ENCODE measurements at regions not wholly inside any gene's neighbourhood (a gene's known extent, or its start where the extent isn't known, plus 50 kb on each side); places are given as distances from the start of the nearest gene placed in this dataset.

DNA sequence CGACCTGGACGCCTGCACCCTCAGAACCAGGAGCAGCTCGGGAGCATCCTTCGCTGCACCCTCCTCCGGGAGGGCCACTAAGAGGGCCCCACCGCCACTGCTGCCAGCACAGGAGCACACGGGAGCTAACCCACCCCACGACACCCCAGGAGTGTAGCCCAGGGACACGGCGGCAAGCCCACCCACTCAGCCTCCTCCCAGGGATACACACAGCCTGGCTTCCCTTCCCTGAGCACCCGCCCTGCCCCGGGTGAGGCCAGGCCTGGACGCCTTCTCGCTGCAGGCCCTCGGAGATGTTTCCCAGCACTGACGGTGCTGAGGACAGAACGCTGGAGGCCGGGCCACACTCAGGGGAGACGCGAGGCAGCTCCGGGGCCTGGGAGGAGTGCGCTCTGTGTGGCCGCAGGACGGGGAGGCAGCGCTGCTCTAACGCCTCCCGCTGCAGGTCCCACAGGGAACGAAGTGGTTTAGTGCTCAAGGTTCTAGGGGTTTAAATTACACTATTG lies 190.4 kb downstream of the BRD1 start:
- Histone ChIP-seq H4K20me1 (ENCODE audit: control insufficient read depth, insufficient read depth, low read depth, low read length) (no peaks in the 10 kb centered on the region; the same call in none of the 2 replicates), H3K4me2 (ENCODE audit: low read length) (no peak overlapping the region), H3K36me3 (ENCODE audit: control insufficient read depth, low read length) (peaks cover 39% of the 10 kb centered on the region), H3K4me1 (ENCODE audit: control insufficient read depth, low read length) (no peaks in the 10 kb centered on the region), H3K27ac (ENCODE audit: low read depth, low read length) (no peak overlapping the region), H3K79me2 (ENCODE audit: control insufficient read depth, low read length) (peaks cover 98% of the 10 kb centered on the region), H3K9me2 (replicated peaks; ENCODE audit: control insufficient read depth, low read length) (no peaks in the 10 kb centered on the region), H3K4me3 (ENCODE audit: low read length) (no peak overlapping the region), H3K9me3 (ENCODE audit: control insufficient read depth, insufficient read depth, low read length) (no peaks in the 10 kb centered on the region), H3F3A (ENCODE audit: control insufficient read depth, insufficient read depth) (no peaks in the 10 kb centered on the region), H3K27me3 (ENCODE audit: control insufficient read depth, low read length) (no peaks in the 10 kb centered on the region)
- TF ChIP-seq EZH2phosphoT487 (IDR thresholded peaks at IDR 0.05; ENCODE audit: borderline replicate concordance, low read length): no peak
- TF ChIP-seq, protein P1, sequence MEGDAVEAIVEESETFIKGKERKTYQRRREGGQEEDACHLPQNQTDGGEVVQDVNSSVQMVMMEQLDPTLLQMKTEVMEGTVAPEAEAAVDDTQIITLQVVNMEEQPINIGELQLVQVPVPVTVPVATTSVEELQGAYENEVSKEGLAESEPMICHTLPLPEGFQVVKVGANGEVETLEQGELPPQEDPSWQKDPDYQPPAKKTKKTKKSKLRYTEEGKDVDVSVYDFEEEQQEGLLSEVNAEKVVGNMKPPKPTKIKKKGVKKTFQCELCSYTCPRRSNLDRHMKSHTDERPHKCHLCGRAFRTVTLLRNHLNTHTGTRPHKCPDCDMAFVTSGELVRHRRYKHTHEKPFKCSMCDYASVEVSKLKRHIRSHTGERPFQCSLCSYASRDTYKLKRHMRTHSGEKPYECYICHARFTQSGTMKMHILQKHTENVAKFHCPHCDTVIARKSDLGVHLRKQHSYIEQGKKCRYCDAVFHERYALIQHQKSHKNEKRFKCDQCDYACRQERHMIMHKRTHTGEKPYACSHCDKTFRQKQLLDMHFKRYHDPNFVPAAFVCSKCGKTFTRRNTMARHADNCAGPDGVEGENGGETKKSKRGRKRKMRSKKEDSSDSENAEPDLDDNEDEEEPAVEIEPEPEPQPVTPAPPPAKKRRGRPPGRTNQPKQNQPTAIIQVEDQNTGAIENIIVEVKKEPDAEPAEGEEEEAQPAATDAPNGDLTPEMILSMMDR (IDR thresholded peaks at IDR 0.05; ENCODE audit: low read depth, low read length, poor library complexity, severe bottlenecking): no peak

DNA sequence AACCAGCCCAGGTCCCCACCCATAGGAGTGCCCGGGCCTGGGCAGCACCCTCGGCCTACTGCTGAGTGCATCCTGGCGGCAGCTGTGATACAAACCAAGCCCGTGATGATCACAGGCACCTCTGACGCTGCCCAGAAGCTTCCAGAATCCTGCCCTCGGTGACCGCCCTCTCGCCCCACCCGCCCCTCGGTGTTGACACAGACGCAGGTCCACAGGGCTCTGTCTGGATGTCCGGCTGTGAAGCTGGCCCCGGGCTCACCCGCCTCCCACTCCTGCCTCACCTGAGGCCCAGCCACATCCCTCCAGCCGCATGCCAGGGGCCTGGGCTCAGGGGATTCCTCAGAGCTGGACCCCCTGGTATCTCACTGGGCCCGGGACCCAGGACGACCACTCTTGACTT lies 191.0 kb downstream of the BRD1 start:
- Histone ChIP-seq H3K27ac (ENCODE audit: low read depth, low read length) (no peak overlapping the region), H3K9me2 (replicated peaks; ENCODE audit: control insufficient read depth, low read length) (no peaks in the 10 kb centered on the region), H4K20me1 (ENCODE audit: control insufficient read depth, insufficient read depth, low read depth, low read length) (no peaks in the 10 kb centered on the region; the same call in none of the 2 replicates), H3K79me2 (ENCODE audit: control insufficient read depth, low read length) (peaks cover 98% of the 10 kb centered on the region), H3K27me3 (ENCODE audit: control insufficient read depth, low read length) (no peaks in the 10 kb centered on the region), H3K4me2 (ENCODE audit: low read length) (no peak overlapping the region), H3K36me3 (ENCODE audit: control insufficient read depth, low read length) (peaks cover 39% of the 10 kb centered on the region), H3K9me3 (ENCODE audit: control insufficient read depth, insufficient read depth, low read length) (no peaks in the 10 kb centered on the region), H3K4me1 (ENCODE audit: control insufficient read depth, low read length) (no peaks in the 10 kb centered on the region), H3F3A (ENCODE audit: control insufficient read depth, insufficient read depth) (no peaks in the 10 kb centered on the region), H3K4me3 (ENCODE audit: low read length) (no peak overlapping the region)
- TF ChIP-seq, protein P1 (IDR thresholded peaks at IDR 0.05; ENCODE audit: low read depth, low read length, poor library complexity, severe bottlenecking): no peak
- no peak for TF ChIP-seq EZH2phosphoT487 (IDR thresholded peaks at IDR 0.05; ENCODE audit: borderline replicate concordance, low read length)

DNA sequence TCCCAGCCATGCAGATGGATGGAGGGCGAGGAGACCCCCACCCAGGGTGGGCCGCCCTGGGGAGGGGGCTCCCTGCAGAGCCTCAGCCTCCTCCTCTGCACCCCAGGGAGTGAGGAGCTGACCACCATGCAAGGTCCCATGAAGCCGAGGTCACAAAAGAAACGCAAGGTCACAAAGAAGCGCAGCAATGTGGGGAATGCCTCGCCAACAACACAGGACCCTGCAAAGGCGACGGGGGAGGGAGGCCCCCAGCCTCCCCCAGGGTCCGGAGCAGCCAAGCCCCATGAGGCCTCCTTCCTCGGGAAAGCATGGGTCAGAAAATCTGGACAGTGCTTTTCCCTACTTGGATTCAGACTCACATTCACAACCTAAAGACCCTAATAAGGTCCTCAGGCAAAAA lies 191.5 kb downstream of the BRD1 start:
- H3K4me2 ChIP-seq (ENCODE audit: low read length): no peak overlapping the region
- no peaks in the 10 kb centered on the region for H3K9me3 ChIP-seq (ENCODE audit: control insufficient read depth, insufficient read depth, low read length)
- no peaks in the 10 kb centered on the region for H3F3A ChIP-seq (ENCODE audit: control insufficient read depth, insufficient read depth)
- H3K36me3 ChIP-seq (ENCODE audit: control insufficient read depth, low read length): peaks cover 35% of the 10 kb centered on the region
- peaks cover 98% of the 10 kb centered on the region for H3K79me2 ChIP-seq (ENCODE audit: control insufficient read depth, low read length)
- no peaks in the 10 kb centered on the region for H3K4me1 ChIP-seq (ENCODE audit: control insufficient read depth, low read length)
- TF ChIP-seq, protein P1 (IDR thresholded peaks at IDR 0.05; ENCODE audit: low read depth, low read length, poor library complexity, severe bottlenecking): no peak
- no peak for TF ChIP-seq EZH2phosphoT487 (IDR thresholded peaks at IDR 0.05; ENCODE audit: borderline replicate concordance, low read length)
- no peaks in the 10 kb centered on the region; the same call in none of the 2 replicates for H4K20me1 ChIP-seq (ENCODE audit: control insufficient read depth, insufficient read depth, low read depth, low read length)
- no peak overlapping the region for H3K4me3 ChIP-seq (ENCODE audit: low read length)
- H3K27me3 ChIP-seq (ENCODE audit: control insufficient read depth, low read length): no peaks in the 10 kb centered on the region
- no peak overlapping the region for H3K27ac ChIP-seq (ENCODE audit: low read depth, low read length)
- no peaks in the 10 kb centered on the region for H3K9me2 ChIP-seq (replicated peaks; ENCODE audit: control insufficient read depth, low read length)
